HG03095 (cell line): ENCODE measurements at regions not wholly inside any gene's neighbourhood (a gene's known extent, or its start where the extent isn't known, plus 50 kb on each side); places are given as distances from the start of the nearest gene placed in this dataset.

Experiments
- ATAC-seq: cut with Tn5 transposase; IDR thresholded peaks from one replicate; pipeline ENCODE4 v1.9.1; 2021; ENCODE audit warnings: moderate library complexity; ENCODE audit not compliant: unreplicated experiment

- no peak for ATAC-seq
These were observed 52.5 kb upstream of the C11orf58 start for GRCh38 chr11:16685914-16686313.

GRCh38 chr11:16678466-16679116, 59.9 kb upstream of the C11orf58 start:
- ATAC-seq = no peak

- ATAC-seq = no peak
These were observed 68.5 kb upstream of the C11orf58 start for GRCh38 chr11:16669799-16670415.

- no peak for ATAC-seq
These were observed 105.9 kb upstream of the C11orf58 start for GRCh38 chr11:16632295-16633200.

- no peak for ATAC-seq
These were observed 107.8 kb upstream of the C11orf58 start for GRCh38 chr11:16630651-16631050.

GRCh38 chr11:16618431-16618830, 120.0 kb upstream of the C11orf58 start:
- ATAC-seq = no peak

GRCh38 chr11:16615480-16615879, 123.0 kb upstream of the C11orf58 start:
- ATAC-seq = no peak

GRCh38 chr11:16613512-16614381, 124.7 kb upstream of the C11orf58 start:
- ATAC-seq = peak; percentile 100

- ATAC-seq = no peak
These were observed 125.3 kb upstream of the C11orf58 start for GRCh38 chr11:16613262-16613511.

- ATAC-seq = no peak
These were observed 125.7 kb upstream of the C11orf58 start for GRCh38 chr11:16612566-16613261.

- no peak for ATAC-seq
These were observed 126.4 kb upstream of the C11orf58 start for GRCh38 chr11:16611926-16612565.

- no peak for ATAC-seq
These were observed 127.0 kb upstream of the C11orf58 start for GRCh38 chr11:16611401-16611921.

GRCh38 chr11:16610738-16611388, 127.6 kb upstream of the C11orf58 start:
- ATAC-seq = no peak

GRCh38 chr11:16610213-16610737, 128.2 kb upstream of the C11orf58 start:
- ATAC-seq = no peak

GRCh38 chr11:16609769-16610168, 128.7 kb upstream of the C11orf58 start:
- ATAC-seq = no peak

- ATAC-seq = no peak
These were observed 130.5 kb upstream of the C11orf58 start for GRCh38 chr11:16607675-16608644.

GRCh38 chr11:16606784-16607674, 131.4 kb upstream of the C11orf58 start:
- no peak for ATAC-seq
